ENCODE measurements at regions not wholly inside any gene's neighbourhood (a gene's known extent, or its start where the extent isn't known, plus 50 kb on each side); places are given as distances from the start of the nearest gene placed in this dataset.

GRCh38 chrX:143231492-143231891 lies 205.8 kb downstream of the SPANXN4 start:
- TF ChIP-seq CTCF (IDR thresholded peaks at IDR 0.05; ENCODE audit: insufficient read depth, low read length) = no peak
- no peak for TF ChIP-seq GABPA (IDR thresholded peaks at IDR 0.05; ENCODE audit: low read depth)
